A549 (cell line): ENCODE measurements at regions not wholly inside any gene's neighbourhood (a gene's known extent, or its start where the extent isn't known, plus 50 kb on each side); places are given as distances from the start of the nearest gene placed in this dataset.

ENCODE experiments used
- ATAC-seq, 2 experiments: fragments of 200-7000 bp in 1 of 2; fragments of >200 bp in 1 of 2; cut with Nextera tagmentation in 1 of 2; cut with Tn5 transposase in 1 of 2; 3 replicates each; pipeline versions ENCODE4 v1.8.0 to v1.9.1; 2018 to 2020; ENCODE audit warnings: mild to moderate bottlenecking in 1 of 2, moderate library complexity in 1 of 2
- CTCF ChIA-PET: fragments of 300-600 bp; sonication (Branson Sonifier 250); formaldehyde crosslinking; extraction: SDS; loops from one replicate; lab custom pipeline; 2021; ENCODE audit warnings: antibody characterized with exemption, inconsistent platforms; lab: Yijun Ruan, JAX
- POLR2A ChIA-PET: fragments of 350-600 bp; formaldehyde crosslinking; extraction: SDS; loops from one replicate; lab custom pipeline; 2021; ENCODE audit warnings: antibody characterized with exemption, inconsistent platforms; lab: Yijun Ruan, JAX
- DNase-seq, 2 experiments: peaks; one replicate each; pipeline versions ENCODE4 v3.0.0 to v3.0.0-alpha.2; 2011 to 2016; ENCODE audit warnings: low read depth in 1 of 2, low spot score in 1 of 2
- FAIRE-seq: peaks from 2 replicates; lab custom pipeline; 2011; peaks lifted over from hg19 to GRCh38; lab: Jason Lieb, UNC
- H3K27ac ChIP-seq, 2 experiments: fragments of >200 bp; sonication (Bioruptor Twin); formaldehyde crosslinking; 3 replicates each; pipeline ENCODE4 v1.5.1; 2016 to 2017
- H3K4me1 ChIP-seq: fragments of >200 bp; sonication (Bioruptor Twin); formaldehyde crosslinking; 3 replicates; pipeline ENCODE4 v1.6.1; 2016
- H3K4me2 ChIP-seq: fragments of >200 bp; sonication (Bioruptor Twin); formaldehyde crosslinking; 3 replicates; pipeline ENCODE4 v1.6.1; 2016
- H3K4me3 ChIP-seq: fragments of >200 bp; sonication (Bioruptor Twin); formaldehyde crosslinking; 3 replicates; pipeline ENCODE4 v1.5.1; 2016
- H3K9me3 ChIP-seq: fragments of >200 bp; sonication (Bioruptor Twin); formaldehyde crosslinking; 3 replicates; pipeline ENCODE4 v1.6.1; 2016
- ATOH8 ChIP-seq: fragments of 250-450 bp; sonication (Bioruptor Pico); IDR thresholded peaks from 2 replicates; pipeline ENCODE4 v1.5.0; 2020; ENCODE audit warnings: low read depth, mild to moderate bottlenecking, moderate library complexity
- BHLHE40 ChIP-seq: IDR thresholded peaks from 2 replicates; pipeline ENCODE4 v1.6.1; 2012; ENCODE audit warnings: low read depth, low read length, inconsistent platforms
- CBX2 ChIP-seq: fragments of 200-600 bp; sonication (generic); IDR thresholded peaks from 2 replicates; pipeline ENCODE4 v1.6.1; 2016; ENCODE audit warnings: low read depth, mild to moderate bottlenecking, borderline replicate concordance
- CBX8 ChIP-seq: fragments of 200-600 bp; sonication (generic); IDR thresholded peaks from 2 replicates; pipeline ENCODE4 v1.6.1; 2016
- CEBPB ChIP-seq, 2 experiments: fragments of >200 bp in 1 of 2; sonication (Bioruptor Twin) in 1 of 2; formaldehyde crosslinking in 1 of 2; IDR thresholded peaks; 2 replicates each; pipeline ENCODE4 v1.6.1; 2012 to 2016
- E2F6 ChIP-seq: IDR thresholded peaks from 2 replicates; pipeline ENCODE4 v1.6.1; 2012; ENCODE audit warnings: low read depth, borderline replicate concordance
- EHF ChIP-seq: fragments of 250-450 bp; sonication (Bioruptor Pico); IDR thresholded peaks from 2 replicates; pipeline ENCODE4 v1.5.0; 2020; ENCODE audit warnings: mild to moderate bottlenecking
- EP300 ChIP-seq, 2 experiments: fragments of >200 bp; sonication (Bioruptor Twin); formaldehyde crosslinking; IDR thresholded peaks; 2 replicates in 1 of 2; 3 replicates in 1 of 2; pipeline ENCODE4 v1.6.1; 2016 to 2017
- FOSB ChIP-seq: fragments of 250-450 bp; sonication (Bioruptor Pico); IDR thresholded peaks from 2 replicates; pipeline ENCODE4 v1.5.0; 2020; ENCODE audit warnings: mild to moderate bottlenecking, moderate library complexity
- FOSL2 ChIP-seq, 2 experiments: fragments of 450-650 bp in 1 of 2; fragments of >200 bp in 1 of 2; sonication (Bioruptor Twin) in 1 of 2; formaldehyde crosslinking; IDR thresholded peaks; 2 replicates each; pipeline versions ENCODE4 v1.5.0 to v1.6.1; 2016 to 2020; ENCODE audit warnings: mild to moderate bottlenecking in 1 of 2, moderate library complexity in 1 of 2
- GATA3 ChIP-seq: IDR thresholded peaks from 2 replicates; pipeline ENCODE4 v1.6.1; 2012; ENCODE audit warnings: borderline replicate concordance
- HDAC2 ChIP-seq: fragments of 200-600 bp; sonication (generic); IDR thresholded peaks from 2 replicates; pipeline ENCODE4 v1.6.1; 2016
- HOXB5 ChIP-seq: fragments of 250-450 bp; sonication (Bioruptor Pico); IDR thresholded peaks from 2 replicates; pipeline ENCODE4 v1.5.0; 2020; ENCODE audit warnings: mild to moderate bottlenecking, moderate library complexity
- JUN ChIP-seq, 2 experiments: fragments of >200 bp; sonication (Bioruptor Twin); formaldehyde crosslinking; IDR thresholded peaks; 2 replicates in 1 of 2; 3 replicates in 1 of 2; pipeline ENCODE4 v1.6.1; 2016 to 2017
- JUNB ChIP-seq: fragments of >200 bp; sonication (Bioruptor Twin); formaldehyde crosslinking; IDR thresholded peaks from 2 replicates; pipeline ENCODE4 v1.6.1; 2016
- MAX ChIP-seq: IDR thresholded peaks from 2 replicates; pipeline ENCODE4 v1.6.1; 2012
- NPAS2 ChIP-seq: fragments of 250-450 bp; sonication (Bioruptor Pico); IDR thresholded peaks from 2 replicates; pipeline ENCODE4 v1.8.0; 2022; ENCODE audit warnings: mild to moderate bottlenecking, moderate library complexity, borderline replicate concordance
- POLR2AphosphoS2 ChIP-seq: conservative IDR thresholded peaks from 2 replicates; pipeline ENCODE4 v1.6.1; 2012; ENCODE audit warnings: low read length, improper control_type of control experiment, inconsistent platforms
- RARB ChIP-seq: fragments of 250-450 bp; sonication (Bioruptor Pico); IDR thresholded peaks from 2 replicates; pipeline ENCODE4 v1.8.0; 2021; ENCODE audit warnings: mild to moderate bottlenecking, moderate library complexity
- SREBF2 ChIP-seq: fragments of 450-650 bp; IDR thresholded peaks from 2 replicates; pipeline ENCODE4 v1.6.1; 2014; ENCODE audit warnings: mild to moderate bottlenecking, moderate library complexity
- USF2 ChIP-seq: fragments of 450-650 bp; IDR thresholded peaks from 2 replicates; pipeline ENCODE4 v1.6.1; 2014; ENCODE audit warnings: antibody characterized with exemption
- ZC3H11A ChIP-seq: fragments of 450-650 bp; IDR thresholded peaks from 2 replicates; pipeline ENCODE4 v1.6.1; 2014; ENCODE audit warnings: antibody characterized with exemption, mild to moderate bottlenecking
- ZNF302 ChIP-seq: fragments of 250-450 bp; sonication (Bioruptor Pico); IDR thresholded peaks from 2 replicates; pipeline ENCODE4 v1.9.0; 2021; ENCODE audit warnings: inconsistent platforms, mild to moderate bottlenecking, moderate library complexity
- ZSCAN20 ChIP-seq: fragments of 250-450 bp; sonication (Bioruptor Pico); IDR thresholded peaks from 2 replicates; pipeline ENCODE4 v1.8.0; 2022; ENCODE audit warnings: mild to moderate bottlenecking, moderate library complexity
- WGBS: methylation state at CpG from one replicate; pipeline ENCODE4 v1.1.6; 2017; ENCODE audit errors: missing lambda C conversion rate; 5-methylcytosine and 5-hydroxymethylcytosine counted together

GRCh38 chrX:39903937-39904336 is 193.8 kb downstream of the BCOR start:
- Histone ChIP-seq H3K9me3 (no peaks in the 10 kb centered on the region), H3K4me1 (peaks cover 46% of the 10 kb centered on the region), H3K27ac (peak overlapping the region; percentile 33 to 95; a peak in 4 of 6 replicates), H3K4me2 (peak overlapping the region; percentile 18), H3K4me3 (no peak overlapping the region)
- CTCF ChIA-PET = no interaction called here
- POLR2A ChIA-PET = interaction anchor here (0.6 kb wide), 1 partner anchor 201 kb away, joined by 3 read pairs; no protein-coding TSS in a partner anchor
- DNase-seq = peak; percentile 35 to 38
- 85% methylated on average over 1 of the region's 4 CpGs for WGBS
- TF ChIP-seq HDAC2 = no peak
- TF ChIP-seq FOSL2 (IDR thresholded peaks at IDR 0.05) = no peak
- peak; percentile 35; the same call in 1 of the 2 replicates for TF ChIP-seq FOSL2 (CRISPR knock-in tag; IDR thresholded peaks at IDR 0.05)
- no peak for FAIRE-seq
- peak in 1 of 2 experiments; percentile 28; a peak in 3 of 6 replicates for ATAC-seq

- H3K9me3 ChIP-seq = no peaks in the 10 kb centered on the region
- H3K27ac ChIP-seq = peak overlapping the region; percentile 33 to 95; a peak in 4 of 6 replicates
- DNase-seq (no peak), FAIRE-seq (no peak), ATAC-seq (no peak)
- H3K4me3 ChIP-seq = no peak overlapping the region
- POLR2A ChIA-PET = no interaction called here
- no peak overlapping the region for H3K4me2 ChIP-seq
- H3K4me1 ChIP-seq = peaks cover 54% of the 10 kb centered on the region
- TF ChIP-seq HOXB5 (no peak), FOSB (CRISPR knock-in tag) (no peak), E2F6 (no peak), ATOH8 (CRISPR knock-in tag) (no peak), CBX8 (no peak), JUN (IDR thresholded peaks at IDR 0.05) (no peak), JUNB (no peak), BHLHE40 (no peak), ZSCAN20 (no peak), RARB (CRISPR knock-in tag) (no peak), CBX2 (no peak), EHF (CRISPR knock-in tag) (no peak), ZC3H11A (no peak), ZNF302 (CRISPR knock-in tag) (no peak), EP300 (IDR thresholded peaks at IDR 0.05) (no peak), GATA3 (no peak), POLR2AphosphoS2 (no peak), USF2 (no peak)
- 90% methylated on average over 15 of the region's 21 CpGs for WGBS
- CTCF ChIA-PET = interaction anchor here (0.6 to 1.0 kb wide), 2 partner anchors 11 to 35 kb away, joined by 3 read pairs; no protein-coding TSS in a partner anchor
Measured at GRCh38 chrX:39904816-39905537, 192.8 kb downstream of the BCOR start.

- ATAC-seq (no peak), DNase-seq (no peak)
- Histone ChIP-seq H3K4me2 (no peak overlapping the region; the same call in 2 of the 3 replicates), H3K4me3 (no peak overlapping the region)
- CTCF ChIA-PET = interaction anchor here (0.6 to 1.0 kb wide), 2 partner anchors 12 to 35 kb away, joined by 3 read pairs; no protein-coding TSS in a partner anchor
- TF ChIP-seq MAX (0 out of 2 replicates have a peak, but pooled peaks have one; percentile 24), NPAS2 (CRISPR knock-in tag) (no peak), SREBF2 (no peak), EP300 (IDR thresholded peaks at IDR 0.05) (no peak), CEBPB (IDR thresholded peaks at IDR 0.05) (no peak)
- TF ChIP-seq, all 56 proteins: peak for 1
- 72% methylated on average over 14 of the region's 14 CpGs for WGBS
- H3K9me3 ChIP-seq = no peaks in the 10 kb centered on the region
- H3K4me1 ChIP-seq = peaks cover 54% of the 10 kb centered on the region
- no peak for FAIRE-seq
- H3K27ac ChIP-seq = peak overlapping the region; percentile 20 to 95; a peak in 4 of 6 replicates
- POLR2A ChIA-PET = no interaction called here
Measured at GRCh38 chrX:39905538-39905891, 192.2 kb downstream of the BCOR start.
